H1 (cell line): ENCODE measurements at regions not wholly inside any gene's neighbourhood (a gene's known extent, or its start where the extent isn't known, plus 50 kb on each side); places are given as distances from the start of the nearest gene placed in this dataset.

ENCODE experiments used
- CTCF ChIA-PET: fragments of 300-600 bp; sonication (Branson Sonifier 250); formaldehyde crosslinking; loops from one replicate; lab custom pipeline; 2021; ENCODE audit not compliant: partially characterized antibody; lab: Charles Lee
- POLR2A ChIA-PET: fragments of 300-600 bp; sonication (Branson Sonifier 250); formaldehyde crosslinking; loops from one replicate; lab custom pipeline; 2021; ENCODE audit warnings: inconsistent platforms; ENCODE audit not compliant: partially characterized antibody; lab: Charles Lee
- DNase-seq, 2 experiments: peaks; one replicate each; pipeline versions ENCODE4 v3.0.0 to v3.0.0-alpha.2; 2010 to 2022; ENCODE audit warnings: low spot score in 2 of 2, low read depth in 1 of 2, mixed read lengths in 1 of 2
- FAIRE-seq: peaks from 2 replicates; lab custom pipeline; 2011; peaks lifted over from hg19 to GRCh38; lab: Jason Lieb, UNC
- H2AFZ ChIP-seq: 2 replicates; pipeline ENCODE4 v1.8.1; 2012; ENCODE audit warnings: low read length, inconsistent platforms
- H2AK5ac ChIP-seq: 2 replicates; pipeline ENCODE4 v1.6.1; 2013; ENCODE audit warnings: low read depth, low read length
- H2BK120ac ChIP-seq: replicated peaks from 2 replicates; pipeline ENCODE3; 2013; ENCODE audit warnings: low read depth, low read length, inconsistent platforms
- H2BK12ac ChIP-seq: 2 replicates; pipeline ENCODE4 v1.6.1; 2013; ENCODE audit warnings: low read depth, low read length
- H2BK15ac ChIP-seq: 2 replicates; pipeline ENCODE4 v1.6.1; 2013; ENCODE audit warnings: low read length
- H2BK20ac ChIP-seq: 2 replicates; pipeline ENCODE4 v1.6.1; 2013; ENCODE audit warnings: low read length
- H2BK5ac ChIP-seq: 2 replicates; pipeline ENCODE4 v1.6.1; 2013; ENCODE audit warnings: low read depth, low read length
- H3K14ac ChIP-seq: 2 replicates; pipeline ENCODE4 v1.6.1; 2013; ENCODE audit warnings: inconsistent platforms; ENCODE audit not compliant: insufficient read length
- H3K18ac ChIP-seq: 2 replicates; pipeline ENCODE4 v1.6.1; 2013; ENCODE audit warnings: low read length; ENCODE audit errors: extremely low read depth
- H3K23ac ChIP-seq: 2 replicates; pipeline ENCODE4 v1.6.1; 2013; ENCODE audit warnings: inconsistent platforms; ENCODE audit not compliant: insufficient read length
- H3K23me2 ChIP-seq: 2 replicates; pipeline ENCODE4 v1.6.1; 2013; ENCODE audit warnings: low read depth, low read length
- H3K27ac ChIP-seq: 2 replicates; pipeline ENCODE4 v1.6.1; 2011; ENCODE audit warnings: low read depth, low read length, inconsistent platforms
- H3K27me3 ChIP-seq, 4 experiments: replicated peaks in 1 of 4; 1 replicate in 1 of 4; 2 replicates in 3 of 4; pipeline versions ENCODE4 v1.6.1 to v1.8.1; 2011 to 2013; ENCODE audit warnings: low read length in 3 of 4, mild to moderate bottlenecking in 3 of 4, inconsistent platforms in 2 of 4, mixed read lengths in 2 of 4, moderate library complexity in 1 of 4; ENCODE audit not compliant: control insufficient read depth in 3 of 4, insufficient read depth in 3 of 4; ENCODE audit errors: extremely low read depth in 1 of 4
- H3K36me3 ChIP-seq, 4 experiments: 2 replicates each; pipeline versions ENCODE4 v1.6.1 to v1.8.1; 2011 to 2013; ENCODE audit warnings: mild to moderate bottlenecking in 4 of 4, low read length in 3 of 4, moderate library complexity in 2 of 4, control low read depth in 1 of 4, inconsistent platforms in 1 of 4; ENCODE audit not compliant: insufficient read depth in 4 of 4, control insufficient read depth in 2 of 4
- H3K4ac ChIP-seq: replicated peaks from 2 replicates; pipeline ENCODE3; 2013; ENCODE audit warnings: low read length, low read depth, mixed read lengths, inconsistent platforms; ENCODE audit not compliant: insufficient read length
- H3K4me1 ChIP-seq, 4 experiments: replicated peaks in 1 of 4; 1 replicate in 1 of 4; 2 replicates in 3 of 4; pipeline versions ENCODE4 v1.6.1 to v1.8.1; 2011 to 2013; ENCODE audit warnings: low read length in 3 of 4, inconsistent platforms in 2 of 4, mixed read lengths in 1 of 4; ENCODE audit not compliant: insufficient read depth in 4 of 4, control insufficient read depth in 3 of 4
- H3K4me2 ChIP-seq, 2 experiments: 2 replicates each; pipeline versions ENCODE4 v1.6.1 to v1.8.1; 2011 to 2013; ENCODE audit warnings: low read depth in 2 of 2, low read length in 2 of 2, control low read depth in 1 of 2, inconsistent platforms in 1 of 2, mild to moderate bottlenecking in 1 of 2; ENCODE audit not compliant: insufficient read depth in 1 of 2
- H3K4me3 ChIP-seq, 4 experiments: fragments of 200-600, 300-600 bp in 1 of 4; sonication (generic), shearing (Covaris generic), sonication (Bioruptor Twin) in 1 of 4; 2 replicates each; pipeline versions ENCODE4 v1.5.1 to v1.8.1; 2011 to 2016; ENCODE audit warnings: low read length in 4 of 4, low read depth in 3 of 4, control low read depth in 2 of 4, inconsistent platforms in 2 of 4, mild to moderate bottlenecking in 2 of 4, mixed read lengths in 1 of 4, moderate library complexity in 1 of 4; ENCODE audit not compliant: insufficient read depth in 2 of 4; ENCODE audit errors: extremely low read depth in 1 of 4
- H3K56ac ChIP-seq: replicated peaks from 2 replicates; pipeline ENCODE3; 2013; ENCODE audit warnings: low read depth, mild to moderate bottlenecking, mixed read lengths, low read length, inconsistent platforms; ENCODE audit not compliant: insufficient read length
- H3K79me1 ChIP-seq: 2 replicates; pipeline ENCODE4 v1.6.1; 2013; ENCODE audit warnings: low read depth, low read length, control low read depth
- H3K79me2 ChIP-seq, 2 experiments: 2 replicates each; pipeline versions ENCODE4 v1.6.1 to v1.8.1; 2012 to 2013; ENCODE audit warnings: low read length in 2 of 2, mild to moderate bottlenecking in 2 of 2, inconsistent platforms in 1 of 2; ENCODE audit not compliant: insufficient read depth in 2 of 2, control insufficient read depth in 1 of 2
- H3K9ac ChIP-seq, 4 experiments: replicated peaks in 1 of 4; 1 replicate in 1 of 4; 2 replicates in 3 of 4; pipeline versions ENCODE4 v1.6.1 to v1.8.1; 2011 to 2013; ENCODE audit warnings: low read depth in 3 of 4, low read length in 3 of 4, control low read depth in 2 of 4, mild to moderate bottlenecking in 2 of 4, moderate library complexity in 2 of 4, inconsistent platforms in 1 of 4; ENCODE audit errors: extremely low read depth in 1 of 4
- H3K9me3 ChIP-seq, 2 experiments: 2 replicates each; pipeline versions ENCODE4 v1.6.1 to v1.8.1; 2012 to 2013; ENCODE audit warnings: mild to moderate bottlenecking in 2 of 2, moderate library complexity in 2 of 2, control low read depth in 1 of 2, inconsistent platforms in 1 of 2, low read depth in 1 of 2, low read length in 1 of 2, mixed read lengths in 1 of 2; ENCODE audit not compliant: insufficient read depth in 2 of 2
- H4K20me1 ChIP-seq, 2 experiments: replicated peaks in 1 of 2; 2 replicates each; pipeline versions ENCODE3 to v1.8.1; 2011 to 2013; ENCODE audit warnings: inconsistent platforms in 2 of 2, low read length in 2 of 2, mild to moderate bottlenecking in 1 of 2; ENCODE audit not compliant: insufficient read depth in 2 of 2, control insufficient read depth in 1 of 2
- H4K5ac ChIP-seq: 2 replicates; pipeline ENCODE4 v1.6.1; 2013; ENCODE audit warnings: low read length, low read depth, mixed read lengths, inconsistent platforms; ENCODE audit not compliant: insufficient read length
- H4K8ac ChIP-seq: 2 replicates; pipeline ENCODE4 v1.8.0; 2013; ENCODE audit warnings: mild to moderate bottlenecking, moderate library complexity, low read length, inconsistent platforms; ENCODE audit not compliant: insufficient read depth; ENCODE audit errors: extremely low read depth
- H4K91ac ChIP-seq: replicated peaks from 2 replicates; pipeline ENCODE3; 2013; ENCODE audit warnings: low read length, mixed read lengths, inconsistent platforms; ENCODE audit not compliant: insufficient read length
- CHD1 ChIP-seq: IDR thresholded peaks from 2 replicates; pipeline ENCODE4 v1.6.1; 2012; ENCODE audit warnings: low read depth, low read length, improper control_type of control experiment
- HDAC6 ChIP-seq: IDR thresholded peaks from one replicate; pipeline ENCODE4 v1.7.1; 2012; ENCODE audit warnings: low read depth, mild to moderate bottlenecking, inconsistent platforms, low read length, moderate library complexity
- RXRA ChIP-seq: IDR thresholded peaks from 2 replicates; pipeline ENCODE4 v1.6.1; 2011; ENCODE audit warnings: low read depth, mild to moderate bottlenecking, low read length, moderate library complexity; ENCODE audit not compliant: insufficient read depth
- TCF12 ChIP-seq: IDR thresholded peaks from 2 replicates; pipeline ENCODE4 v1.6.1; 2011; ENCODE audit warnings: low read depth, mild to moderate bottlenecking, low read length
- WGBS, 2 experiments: shearing (Covaris generic) in 1 of 2; methylation state at CpG; one replicate each; pipeline versions ENCODE4 v1.1.6 to v1.1.7; 2013 to 2015; ENCODE audit warnings: low lambda C conversion rate in 2 of 2, mixed read lengths in 2 of 2, inconsistent platforms in 1 of 2, low coverage in 1 of 2, missing lambda C conversion rate in 1 of 2; ENCODE audit not compliant: insufficient replicate concordance in 2 of 2, insufficient coverage in 1 of 2, insufficient read length in 1 of 2; ENCODE audit errors: extremely low coverage in 1 of 2, missing lambda C conversion rate in 1 of 2; 5-methylcytosine and 5-hydroxymethylcytosine counted together

GRCh38 chr6:26173836-26174145 is 86.6 kb downstream of the HFE start:
- Histone ChIP-seq H3K9me3 (no peaks in the 10 kb centered on the region), H2BK15ac (no peak overlapping the region), H3K79me2 (peaks cover 0 to 3% of the 10 kb centered on the region in 2 experiments; a peak in 2 of 4 replicates), H3K56ac (no peak overlapping the region), H2AFZ (no peak overlapping the region), H4K20me1 (no peaks in the 10 kb centered on the region), H2AK5ac (no peak overlapping the region), H3K4me1 (peaks cover 0 to 2% (median 0%) of the 10 kb centered on the region in 4 experiments; a peak in 3 of 7 replicates), H2BK120ac (no peak overlapping the region), H3K4me2 (peak overlapping the region in 1 of 2 experiments; percentile 98; a peak in 2 of 4 replicates), H2BK20ac (no peak overlapping the region), H4K91ac (no peak overlapping the region), H4K8ac (no peak overlapping the region), H2BK5ac (no peak overlapping the region), H3K79me1 (no peaks in the 10 kb centered on the region), H3K4me3 (no peak overlapping the region), H3K23ac (no peak overlapping the region), H2BK12ac (no peak overlapping the region), H3K23me2 (peaks cover 5% of the 10 kb centered on the region), H4K5ac (no peak overlapping the region), H3K4ac (no peak overlapping the region), H3K9ac (no peak overlapping the region), H3K36me3 (no peaks in the 10 kb centered on the region), H3K27ac (no peak overlapping the region), H3K27me3 (no peaks in the 10 kb centered on the region), H3K14ac (no peak overlapping the region), H3K18ac (no peak overlapping the region)
- DNase-seq: no peak
- 90% methylated on average over 4 of the region's 4 CpGs; no CpG with 5 or more reads in 1 of the 2 experiments for WGBS, 2 experiments
- no peak for FAIRE-seq
- ChIA-PET POLR2A (interaction anchor here (1.4 to 20.9 kb wide), 9 partner anchors 10 to 140 kb away, joined by 3 to 2060 read pairs (median 19); a partner anchor contains a TSS), CTCF (interaction anchor here (0.9 to 2.3 kb wide), 11 partner anchors 9 to 171 kb away, joined by 3 to 13 read pairs (median 4); a partner anchor contains a TSS)
- TF ChIP-seq TCF12 (no peak), CHD1 (no peak), HDAC6 (no peak), RXRA (no peak)
